CD4-positive, alpha-beta T cell treated with Interleukin-4 for 1 hour (primary cell): ENCODE measurements at regions not wholly inside any gene's neighbourhood (a gene's known extent, or its start where the extent isn't known, plus 50 kb on each side); places are given as distances from the start of the nearest gene placed in this dataset.
"Not testable (repeated sequence)": the region's sequence is repeated elsewhere in the genome, so short reads cannot be mapped to it uniquely, and the experiment has no call there.

Experiments used
- DNase-seq, 2 donors: peaks; one replicate each; pipeline ENCODE4 v3.0.0-alpha.2; 2020 to 2022

- DNase-seq: no peak
Observed at GRCh38 chrX:34238896-34239295, 106.8 kb upstream of the FAM47A start.

GRCh38 chrX:34230156-34230555 is 98.0 kb upstream of the FAM47A start:
- not testable (repeated sequence) for DNase-seq

- no peak for DNase-seq
Observed at GRCh38 chrX:34227804-34228203, 95.7 kb upstream of the FAM47A start.

- no peak for DNase-seq
Observed at GRCh38 chrX:34223574-34223973, 91.5 kb upstream of the FAM47A start.

- no peak for DNase-seq
Observed at GRCh38 chrX:34218063-34218462, 85.9 kb upstream of the FAM47A start.

- DNase-seq: no peak
Observed at GRCh38 chrX:34197946-34198345, 65.8 kb upstream of the FAM47A start.
